Endodermal cell (in vitro differentiated cells): ENCODE measurements at regions not wholly inside any gene's neighbourhood (a gene's known extent, or its start where the extent isn't known, plus 50 kb on each side); places are given as distances from the start of the nearest gene placed in this dataset.

ENCODE experiments used
- DNase-seq: peaks from one replicate; pipeline ENCODE4 v3.0.0-alpha.2; 2017
- H3K27ac ChIP-seq: 2 replicates; pipeline ENCODE4 v1.5.1; 2013; ENCODE audit warnings: mild to moderate bottlenecking, low read depth, low read length, moderate library complexity
- H3K27me3 ChIP-seq: 2 replicates; pipeline ENCODE4 v1.6.1; 2013; ENCODE audit warnings: mild to moderate bottlenecking, low read length, moderate library complexity; ENCODE audit not compliant: insufficient read depth, control insufficient read depth, poor library complexity, severe bottlenecking
- H3K36me3 ChIP-seq: 2 replicates; pipeline ENCODE4 v1.7.0; 2013; ENCODE audit warnings: mild to moderate bottlenecking, low read length, moderate library complexity; ENCODE audit not compliant: control insufficient read depth, insufficient read depth
- H3K4me1 ChIP-seq: one replicate; pipeline ENCODE4 v1.7.0; 2013; ENCODE audit warnings: low read length; ENCODE audit not compliant: control insufficient read depth, insufficient read depth
- H3K4me3 ChIP-seq: 2 replicates; pipeline ENCODE4 v1.5.1; 2013; ENCODE audit warnings: mild to moderate bottlenecking, low read length, moderate library complexity
- H3K9ac ChIP-seq: 2 replicates; pipeline ENCODE4 v1.6.1; 2013; ENCODE audit warnings: mild to moderate bottlenecking, low read length, moderate library complexity; ENCODE audit not compliant: poor library complexity, severe bottlenecking; ENCODE audit errors: extremely low read depth
- H3K9me3 ChIP-seq: 2 replicates; pipeline ENCODE4 v1.6.1; 2013; ENCODE audit warnings: mild to moderate bottlenecking, low read length, moderate library complexity; ENCODE audit not compliant: control insufficient read depth
- H3K27ac Mint-ChIP-seq: 2 replicates; pipeline ENCODE4 v1.8.0; 2020; ENCODE audit warnings: mixed read lengths
- H3K27me3 Mint-ChIP-seq: 2 replicates; pipeline ENCODE4 v1.8.0; 2021; ENCODE audit warnings: mild to moderate bottlenecking, mixed read lengths; ENCODE audit not compliant: insufficient read depth
- H3K36me3 Mint-ChIP-seq: 2 replicates; pipeline ENCODE4 v1.8.0; 2020; ENCODE audit warnings: low read depth, mixed read lengths
- H3K4me1 Mint-ChIP-seq: 2 replicates; pipeline ENCODE4 v1.8.0; 2020; ENCODE audit warnings: mixed read lengths
- H3K4me3 Mint-ChIP-seq: 2 replicates; pipeline ENCODE4 v1.8.0; 2020; ENCODE audit warnings: mild to moderate bottlenecking, moderate library complexity, mixed read lengths
- H3K9me3 Mint-ChIP-seq: 2 replicates; pipeline ENCODE4 v1.8.0; 2020; ENCODE audit warnings: mild to moderate bottlenecking, mixed read lengths
- WGBS, 2 experiments: methylation state at CpG; one replicate each; pipeline versions ENCODE4 v1.1.5 to v1.1.7; 2013; ENCODE audit warnings: missing lambda C conversion rate in 2 of 2, mixed read lengths in 1 of 2; ENCODE audit not compliant: insufficient coverage in 1 of 2, insufficient read length in 1 of 2; 5-methylcytosine and 5-hydroxymethylcytosine counted together
- TF ChIP-seq, protein P1 (sequence below): fragments of 200-600 bp; sonication (generic); conservative IDR thresholded peaks from 2 replicates; pipeline ENCODE4 v1.5.0; 2021; ENCODE audit warnings: antibody characterized with exemption, mild to moderate bottlenecking

DNA sequence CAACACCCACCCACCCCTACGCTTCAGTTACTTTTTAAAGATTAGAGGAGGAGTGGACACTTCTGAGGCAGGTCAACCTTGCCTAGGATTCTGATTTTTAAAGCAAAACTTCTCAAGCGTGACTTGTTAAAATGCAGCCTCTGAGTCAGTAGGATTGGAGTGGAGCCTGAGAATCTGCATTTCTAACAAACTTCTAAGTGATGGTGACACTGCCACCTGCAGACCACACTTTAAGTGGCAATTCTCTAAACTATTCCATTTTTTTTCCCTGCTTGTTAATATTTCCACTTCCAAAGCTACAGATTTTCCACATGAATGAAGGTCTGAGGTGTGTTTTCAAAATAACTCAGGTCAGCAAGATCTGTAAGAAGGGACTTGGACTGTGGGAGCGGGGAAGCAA is 171.1 kb upstream of the CCDC150 start:
- Mint-ChIP-seq H3K27me3 (no peaks in the 10 kb centered on the region), H3K4me1 (peaks cover 16% of the 10 kb centered on the region), H3K27ac (no peak overlapping the region), H3K9me3 (no peaks in the 10 kb centered on the region), H3K4me3 (no peak overlapping the region), H3K36me3 (no peaks in the 10 kb centered on the region)
- DNase-seq = no peak
- Histone ChIP-seq H3K9ac (no peak overlapping the region), H3K27me3 (no peaks in the 10 kb centered on the region), H3K9me3 (no peaks in the 10 kb centered on the region), H3K4me1 (no peaks in the 10 kb centered on the region), H3K4me3 (no peak overlapping the region), H3K36me3 (no peaks in the 10 kb centered on the region), H3K27ac (no peak overlapping the region)
- TF ChIP-seq, protein P1, sequence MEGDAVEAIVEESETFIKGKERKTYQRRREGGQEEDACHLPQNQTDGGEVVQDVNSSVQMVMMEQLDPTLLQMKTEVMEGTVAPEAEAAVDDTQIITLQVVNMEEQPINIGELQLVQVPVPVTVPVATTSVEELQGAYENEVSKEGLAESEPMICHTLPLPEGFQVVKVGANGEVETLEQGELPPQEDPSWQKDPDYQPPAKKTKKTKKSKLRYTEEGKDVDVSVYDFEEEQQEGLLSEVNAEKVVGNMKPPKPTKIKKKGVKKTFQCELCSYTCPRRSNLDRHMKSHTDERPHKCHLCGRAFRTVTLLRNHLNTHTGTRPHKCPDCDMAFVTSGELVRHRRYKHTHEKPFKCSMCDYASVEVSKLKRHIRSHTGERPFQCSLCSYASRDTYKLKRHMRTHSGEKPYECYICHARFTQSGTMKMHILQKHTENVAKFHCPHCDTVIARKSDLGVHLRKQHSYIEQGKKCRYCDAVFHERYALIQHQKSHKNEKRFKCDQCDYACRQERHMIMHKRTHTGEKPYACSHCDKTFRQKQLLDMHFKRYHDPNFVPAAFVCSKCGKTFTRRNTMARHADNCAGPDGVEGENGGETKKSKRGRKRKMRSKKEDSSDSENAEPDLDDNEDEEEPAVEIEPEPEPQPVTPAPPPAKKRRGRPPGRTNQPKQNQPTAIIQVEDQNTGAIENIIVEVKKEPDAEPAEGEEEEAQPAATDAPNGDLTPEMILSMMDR = peak; percentile 63
- WGBS, 2 experiments = 88 to 96% methylated on average over 3 of the region's 3 CpGs

DNA sequence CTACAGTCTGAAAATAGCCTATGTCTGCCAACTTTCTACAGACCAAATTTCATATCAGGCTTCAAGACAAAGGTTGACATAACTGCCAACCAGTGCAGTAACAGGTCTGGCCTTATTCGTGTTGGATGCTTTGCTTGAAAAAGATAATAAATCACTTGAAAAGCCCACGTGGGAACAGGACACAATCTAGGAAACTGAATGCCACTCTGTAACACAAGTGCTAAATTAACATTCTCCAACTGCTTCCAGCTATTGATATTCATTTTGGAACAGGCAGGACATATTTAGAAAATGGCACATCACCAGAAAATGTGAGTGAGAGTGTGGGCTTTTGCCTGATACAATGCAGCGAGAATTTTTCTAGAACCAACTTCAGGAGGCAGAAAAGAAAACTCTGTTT is 165.9 kb upstream of the CCDC150 start:
- 67 to 81% methylated on average over 2 to 3 of the region's 3 CpGs for WGBS, 2 experiments
- Mint-ChIP-seq H3K4me1 (no peaks in the 10 kb centered on the region), H3K36me3 (no peaks in the 10 kb centered on the region), H3K4me3 (no peak overlapping the region), H3K27ac (no peak overlapping the region), H3K27me3 (no peaks in the 10 kb centered on the region), H3K9me3 (no peaks in the 10 kb centered on the region)
- Histone ChIP-seq H3K27ac (no peak overlapping the region), H3K27me3 (no peaks in the 10 kb centered on the region), H3K4me3 (no peak overlapping the region), H3K9ac (no peak overlapping the region), H3K9me3 (no peaks in the 10 kb centered on the region), H3K36me3 (no peaks in the 10 kb centered on the region), H3K4me1 (no peaks in the 10 kb centered on the region)
- TF ChIP-seq, protein P1 = no peak
- no peak for DNase-seq

DNA sequence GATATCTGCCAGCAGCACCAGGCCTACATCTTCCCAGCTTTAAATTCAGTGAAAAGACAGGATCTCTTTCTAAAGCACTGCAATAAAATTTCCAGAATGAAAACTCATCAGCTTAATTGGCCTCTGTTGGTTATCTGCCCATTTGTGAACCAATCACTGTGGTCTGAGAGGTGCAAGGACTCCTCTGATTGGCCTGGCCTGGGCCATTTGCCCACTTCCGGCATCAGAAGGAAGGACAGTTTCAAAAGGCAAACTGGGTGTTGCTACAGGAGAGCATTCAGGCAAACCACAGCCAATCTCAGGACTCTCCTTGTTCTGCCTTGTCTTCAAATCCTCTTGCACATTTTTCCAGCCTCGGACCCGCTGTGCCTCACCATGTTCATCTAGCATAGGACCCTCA is 163.9 kb upstream of the CCDC150 start:
- H3K9me3 ChIP-seq = no peaks in the 10 kb centered on the region
- Mint-ChIP-seq H3K9me3 (no peaks in the 10 kb centered on the region), H3K4me1 (no peaks in the 10 kb centered on the region), H3K27me3 (no peaks in the 10 kb centered on the region), H3K36me3 (no peaks in the 10 kb centered on the region), H3K4me3 (no peak overlapping the region), H3K27ac (no peak overlapping the region)
- H3K4me1 ChIP-seq = no peaks in the 10 kb centered on the region
- no peak overlapping the region for H3K27ac ChIP-seq
- no peaks in the 10 kb centered on the region for H3K36me3 ChIP-seq
- no peak overlapping the region for H3K4me3 ChIP-seq
- 92 to 100% methylated on average over 3 of the region's 3 CpGs for WGBS, 2 experiments
- TF ChIP-seq, protein P1 = no peak
- H3K9ac ChIP-seq = no peak overlapping the region
- no peak for DNase-seq
- H3K27me3 ChIP-seq = no peaks in the 10 kb centered on the region
